CD4-positive, CD25-positive, alpha-beta regulatory T cell (primary cell): ENCODE measurements at regions not wholly inside any gene's neighbourhood (a gene's known extent, or its start where the extent isn't known, plus 50 kb on each side); places are given as distances from the start of the nearest gene placed in this dataset.

Experiments used
- ATAC-seq, 2 donors: fragments of 150-1000 bp; cut with Tn5 transposase; one replicate each; pipeline ENCODE4 v1.10.0; 2021; ENCODE audit warnings: low read depth in 2 of 2, moderate number of reproducible peaks in 2 of 2, moderate library complexity in 1 of 2
- DNase-seq, 3 donors: peaks; one replicate each; pipeline versions ENCODE4 v3.0.0 to v3.0.0-alpha.2; 2012 to 2022; ENCODE audit warnings: mixed read lengths in 1 of 3
- H3K27ac ChIP-seq: one replicate; pipeline ENCODE4 v1.7.0; 2013; ENCODE audit warnings: mild to moderate bottlenecking, low read length; ENCODE audit not compliant: insufficient read depth, poor library complexity, severe bottlenecking
- H3K27me3 ChIP-seq: one replicate; pipeline ENCODE4 v1.7.0; 2013; ENCODE audit warnings: low read length; ENCODE audit not compliant: control insufficient read depth, insufficient read depth
- H3K36me3 ChIP-seq: one replicate; pipeline ENCODE4 v1.7.0; 2013; ENCODE audit warnings: mild to moderate bottlenecking, low read length, moderate library complexity; ENCODE audit not compliant: control insufficient read depth, insufficient read depth
- H3K4me1 ChIP-seq: 2 replicates; pipeline ENCODE4 v1.7.0; 2013; ENCODE audit warnings: mild to moderate bottlenecking, low read length; ENCODE audit not compliant: insufficient read depth, control insufficient read depth, poor library complexity, severe bottlenecking
- H3K4me3 ChIP-seq: one replicate; pipeline ENCODE4 v1.7.0; 2013; ENCODE audit warnings: low read depth, mild to moderate bottlenecking, low read length, moderate library complexity
- H3K9me3 ChIP-seq, 2 experiments: 1 replicate in 1 of 2; 2 replicates in 1 of 2; pipeline ENCODE4 v1.7.0; 2013; ENCODE audit warnings: low read length in 2 of 2, mild to moderate bottlenecking in 1 of 2, moderate library complexity in 1 of 2; ENCODE audit not compliant: control insufficient read depth in 2 of 2
- H3K27ac Mint-ChIP-seq, 3 donors: one replicate each; pipeline ENCODE4 v1.8.0; 2020 to 2022; ENCODE audit warnings: mild to moderate bottlenecking in 3 of 3, mixed read lengths in 3 of 3, moderate library complexity in 2 of 3
- H3K27me3 Mint-ChIP-seq: one replicate; pipeline ENCODE4 v1.8.0; 2022; ENCODE audit warnings: mild to moderate bottlenecking, mixed read lengths
- H3K36me3 Mint-ChIP-seq: one replicate; pipeline ENCODE4 v1.8.0; 2020; ENCODE audit warnings: mixed read lengths
- H3K4me1 Mint-ChIP-seq, 4 donors: one replicate each; pipeline ENCODE4 v1.8.0; 2020 to 2022; ENCODE audit warnings: mixed read lengths in 4 of 4, mild to moderate bottlenecking in 1 of 4
- H3K4me3 Mint-ChIP-seq, 4 donors: one replicate each; pipeline ENCODE4 v1.8.0; 2020 to 2022; ENCODE audit warnings: mild to moderate bottlenecking in 4 of 4, mixed read lengths in 4 of 4, moderate library complexity in 3 of 4
- H3K9me3 Mint-ChIP-seq, 7 donors: one replicate each; pipeline ENCODE4 v1.8.0; 2020 to 2022; ENCODE audit warnings: mixed read lengths in 7 of 7, mild to moderate bottlenecking in 3 of 7, moderate library complexity in 2 of 7

GRCh38 chr6:88220493-88220892 is 54.3 kb upstream of the CNR1 start:
- no peaks in the 10 kb centered on the region for H3K9me3 ChIP-seq
- H3K4me3 Mint-ChIP-seq = no peak overlapping the region
- H3K4me1 Mint-ChIP-seq = no peaks in the 10 kb centered on the region
- no peaks in the 10 kb centered on the region for H3K27me3 ChIP-seq
- H3K27ac Mint-ChIP-seq = no peak overlapping the region
- H3K36me3 Mint-ChIP-seq = no peaks in the 10 kb centered on the region
- ATAC-seq (no peak), DNase-seq (no peak)
- peaks cover 5% of the 10 kb centered on the region for H3K27me3 Mint-ChIP-seq
- H3K4me3 ChIP-seq = no peak overlapping the region
- H3K36me3 ChIP-seq = no peaks in the 10 kb centered on the region
- H3K4me1 ChIP-seq = no peaks in the 10 kb centered on the region
- H3K9me3 Mint-ChIP-seq = peaks cover 0 to 3% (median 0%) of the 10 kb centered on the region in 7 donors
- H3K27ac ChIP-seq = no peak overlapping the region

- Histone ChIP-seq H3K27me3 (peaks cover 2% of the 10 kb centered on the region), H3K4me1 (no peaks in the 10 kb centered on the region), H3K27ac (no peak overlapping the region), H3K4me3 (no peak overlapping the region), H3K36me3 (no peaks in the 10 kb centered on the region), H3K9me3 (no peaks in the 10 kb centered on the region)
- no peaks in the 10 kb centered on the region for H3K36me3 Mint-ChIP-seq
- no peak overlapping the region for H3K27ac Mint-ChIP-seq
- ATAC-seq (no peak), DNase-seq (no peak)
- H3K4me1 Mint-ChIP-seq = no peaks in the 10 kb centered on the region
- peaks cover 0 to 5% (median 0%) of the 10 kb centered on the region in 7 donors for H3K9me3 Mint-ChIP-seq
- H3K27me3 Mint-ChIP-seq = peaks cover 5% of the 10 kb centered on the region
- H3K4me3 Mint-ChIP-seq = no peak overlapping the region
Measured at GRCh38 chr6:88216182-88216581, 50.0 kb upstream of the CNR1 start.
